GM12878 (cell line): ENCODE measurements at regions not wholly inside any gene's neighbourhood (a gene's known extent, or its start where the extent isn't known, plus 50 kb on each side); places are given as distances from the start of the nearest gene placed in this dataset.

Source experiments
- ATAC-seq: fragments of 200-7000 bp; cut with Tn5 transposase; 3 replicates; pipeline ENCODE4 v1.9.1; 2020; ENCODE audit warnings: mild to moderate bottlenecking, moderate library complexity
- BruUV-seq: library from RNA; stranded (reverse); fragments of 400-500 nt; replicated peaks from 2 replicates; lab custom pipeline; 2021; lab: Mats Ljungman, UMichigan
- CTCF ChIA-PET: fragments of 300-600 bp; sonication (Branson Sonifier 250); formaldehyde crosslinking; extraction: SDS; loops from one replicate; lab custom pipeline; 2021; ENCODE audit warnings: inconsistent platforms; lab: Yijun Ruan, JAX
- POLR2A ChIA-PET: fragments of 350-600 bp; formaldehyde crosslinking; extraction: SDS; loops from one replicate; lab custom pipeline; 2021; ENCODE audit warnings: inconsistent platforms; lab: Charles Lee
- RAD21 ChIA-PET: fragments of 300-600 bp; sonication (Branson Sonifier 250); formaldehyde crosslinking; loops from one replicate; lab custom pipeline; 2023; ENCODE audit warnings: antibody characterized with exemption; ENCODE audit not compliant: unreplicated experiment; lab: Charles Lee
- SMC1A ChIA-PET: fragments of 300-600 bp; sonication (Branson Sonifier 250); formaldehyde crosslinking; loops from one replicate; lab custom pipeline; 2023; ENCODE audit not compliant: unreplicated experiment, uncharacterized antibody; lab: Charles Lee
- DNase-seq: peaks from one replicate; pipeline ENCODE4 v3.0.0-alpha.2; 2011; ENCODE audit warnings: low read depth, low spot score
- FAIRE-seq: peaks from 3 replicates; lab custom pipeline; 2011; peaks lifted over from hg19 to GRCh38; lab: Jason Lieb, UNC
- H2AFZ ChIP-seq: 2 replicates; pipeline ENCODE4 v1.6.0; 2011; ENCODE audit warnings: low read depth, low read length, control low read depth; ENCODE audit not compliant: control insufficient read depth
- H3K27ac ChIP-seq: 2 replicates; pipeline ENCODE4 v1.5.1; 2011; ENCODE audit warnings: control low read depth; ENCODE audit not compliant: control insufficient read depth, insufficient read depth
- H3K27me3 ChIP-seq, 2 experiments: replicated peaks in 1 of 2; 2 replicates each; pipeline versions ENCODE4 v1.6.0 to v1.6.1; 2011; ENCODE audit warnings: low read length in 1 of 2; ENCODE audit not compliant: control insufficient read depth in 2 of 2, insufficient read depth in 2 of 2
- H3K36me3 ChIP-seq, 2 experiments: 2 replicates each; pipeline ENCODE4 v1.5.1; 2011; ENCODE audit warnings: low read length in 1 of 2; ENCODE audit not compliant: control insufficient read depth in 2 of 2, insufficient read depth in 2 of 2
- H3K4me1 ChIP-seq: 2 replicates; pipeline ENCODE4 v1.6.1; 2011; ENCODE audit warnings: mild to moderate bottlenecking, low read length, moderate library complexity, mixed read lengths; ENCODE audit not compliant: control insufficient read depth, insufficient read depth
- H3K4me2 ChIP-seq: 2 replicates; pipeline ENCODE4 v1.6.0; 2011; ENCODE audit warnings: control low read depth; ENCODE audit not compliant: control insufficient read depth, insufficient read depth
- H3K4me3 ChIP-seq: fragments of 200-600 bp; sonication (generic); 2 replicates; pipeline ENCODE4 v1.5.1; 2016
- H3K79me2 ChIP-seq: 2 replicates; pipeline ENCODE4 v1.6.0; 2011; ENCODE audit warnings: low read length; ENCODE audit not compliant: control insufficient read depth, insufficient read depth
- H3K9ac ChIP-seq: 2 replicates; pipeline ENCODE4 v1.8.0; 2011; ENCODE audit warnings: low read length, control low read depth, mixed read lengths; ENCODE audit not compliant: control insufficient read depth, insufficient read depth
- H3K9me3 ChIP-seq: replicated peaks from 3 replicates; pipeline ENCODE4 v1.5.1; 2011; ENCODE audit warnings: mild to moderate bottlenecking, low read length; ENCODE audit not compliant: control insufficient read depth, insufficient read depth
- H4K20me1 ChIP-seq: 2 replicates; pipeline ENCODE4 v1.6.0; 2011; ENCODE audit not compliant: control insufficient read depth, insufficient read depth
- CREB1 ChIP-seq: IDR thresholded peaks from 2 replicates; pipeline ENCODE4 v1.6.1; 2012; ENCODE audit warnings: low read depth, mild to moderate bottlenecking, inconsistent platforms
- DPF2 ChIP-seq: fragments of 450-650 bp; IDR thresholded peaks from 2 replicates; pipeline ENCODE4 v1.6.1; 2017; ENCODE audit warnings: mild to moderate bottlenecking
- EGR1 ChIP-seq, 2 experiments: IDR thresholded peaks; 1 replicate in 1 of 2; 2 replicates in 1 of 2; pipeline ENCODE4 v1.6.1; 2011 to 2012; ENCODE audit warnings: low read depth in 2 of 2, low read length in 2 of 2, borderline replicate concordance in 1 of 2, mild to moderate bottlenecking in 1 of 2, moderate library complexity in 1 of 2
- ELK1 ChIP-seq: IDR thresholded peaks from 2 replicates; pipeline ENCODE4 v1.6.1; 2012; ENCODE audit warnings: low read depth, low read length, improper control_type of control experiment
- ETV6 ChIP-seq, 2 experiments: fragments of 450-650 bp in 1 of 2; IDR thresholded peaks in 1 of 2; conservative IDR thresholded peaks in 1 of 2; 2 replicates each; pipeline ENCODE4 v1.6.1; 2014; ENCODE audit warnings: antibody characterized with exemption in 1 of 2, borderline replicate concordance in 1 of 2, low read depth in 1 of 2, mild to moderate bottlenecking in 1 of 2, moderate library complexity in 1 of 2
- MYC ChIP-seq: IDR thresholded peaks from 2 replicates; pipeline ENCODE4 v1.6.1; 2011; ENCODE audit warnings: mild to moderate bottlenecking, low read length, moderate library complexity, inconsistent platforms; ENCODE audit not compliant: insufficient read depth, insufficient replicate concordance, insufficient read length, severe bottlenecking
- NFXL1 ChIP-seq: fragments of 450-650 bp; IDR thresholded peaks from 2 replicates; pipeline ENCODE4 v1.6.1; 2017; ENCODE audit warnings: antibody characterized with exemption, mild to moderate bottlenecking, borderline replicate concordance
- NR2C1 ChIP-seq: fragments of 450-650 bp; IDR thresholded peaks from 2 replicates; pipeline ENCODE4 v1.6.1; 2017; ENCODE audit warnings: antibody characterized with exemption, mild to moderate bottlenecking, moderate library complexity
- SMAD5 ChIP-seq: IDR thresholded peaks from 2 replicates; pipeline ENCODE4 v1.6.1; 2016; ENCODE audit warnings: antibody characterized with exemption, low read depth
- SMC3 ChIP-seq: IDR thresholded peaks from 2 replicates; pipeline ENCODE4 v1.6.1; 2011; ENCODE audit warnings: low read length, improper control_type of control experiment, borderline replicate concordance
- SP1 ChIP-seq: IDR thresholded peaks from one replicate; pipeline ENCODE4 v1.6.1; 2011; ENCODE audit warnings: low read depth, low read length
- SPI1 ChIP-seq: IDR thresholded peaks from 2 replicates; pipeline ENCODE4 v1.6.1; 2011; ENCODE audit warnings: low read depth, mild to moderate bottlenecking, low read length, moderate library complexity, borderline replicate concordance; ENCODE audit not compliant: insufficient read depth
- ZBED1 ChIP-seq: IDR thresholded peaks from 2 replicates; pipeline ENCODE4 v1.6.1; 2016; ENCODE audit warnings: borderline replicate concordance
- WGBS: methylation state at CpG from one replicate; pipeline ENCODE4 v1.1.6; 2016; ENCODE audit warnings: low lambda C conversion rate; ENCODE audit not compliant: insufficient replicate concordance, insufficient coverage; ENCODE audit errors: missing lambda C conversion rate; 5-methylcytosine and 5-hydroxymethylcytosine counted together
- in situ Hi-C: fragments of 300-500 bp; cut with MboI; formaldehyde crosslinking; loops from 9 replicates; pipeline ENCODE4 v1.14.3; 2018; ENCODE audit warnings: mixed read lengths
- intact Hi-C: fragments of 100-400 bp; cut with micrococcal nuclease; formaldehyde crosslinking; loops from one replicate; pipeline ENCODE4 v1.14.2; 2022; ENCODE audit not compliant: unreplicated experiment

- no peaks in the 10 kb centered on the region for H3K79me2 ChIP-seq
- ChIA-PET CTCF (no interaction called here), POLR2A (no interaction called here), RAD21 (no interaction called here), SMC1A (no interaction called here)
- FAIRE-seq (no peak), DNase-seq (no peak), ATAC-seq (no peak)
- in situ Hi-C loops = no loop called here
- intact Hi-C loops = no loop called here
- H3K27ac ChIP-seq = no peak overlapping the region
- TF ChIP-seq ZBED1 (no peak), ELK1 (no peak), MYC (no peak), SP1 (no peak), SMC3 (no peak), NR2C1 (no peak), CREB1 (no peak), SMAD5 (no peak), EGR1 (IDR thresholded peaks at IDR 0.05; ENCODE audit: borderline replicate concordance in 1 of 2, low read depth in 2 of 2, low read length in 2 of 2) (no peak), SPI1 (no peak), DPF2 (no peak), NFXL1 (no peak), ETV6 (conservative IDR thresholded peaks at IDR 0.05 in 1 of 2, IDR thresholded peaks at IDR 0.05 in 1 of 2; ENCODE audit: borderline replicate concordance in 1 of 2, low read depth in 1 of 2) (no peak)
- H3K9ac ChIP-seq = no peak overlapping the region
- BruUV-seq = no TSS peak
- no peak overlapping the region for H3K4me2 ChIP-seq
- H3K4me3 ChIP-seq = no peak overlapping the region
- H3K4me1 ChIP-seq = no peaks in the 10 kb centered on the region
- H3K9me3 ChIP-seq = no peaks in the 10 kb centered on the region
- H3K27me3 ChIP-seq = no peaks in the 10 kb centered on the region
- 20% methylated on average over 17 of the region's 17 CpGs for WGBS
- H4K20me1 ChIP-seq = no peaks in the 10 kb centered on the region
- H2AFZ ChIP-seq = no peak overlapping the region
- H3K36me3 ChIP-seq = no peaks in the 10 kb centered on the region
Observed at GRCh38 chr2:16093639-16094529, 153.5 kb downstream of the MYCN start.
